HG03469 (cell line): ENCODE measurements at regions not wholly inside any gene's neighbourhood (a gene's known extent, or its start where the extent isn't known, plus 50 kb on each side); places are given as distances from the start of the nearest gene placed in this dataset.
"Not testable (repeated sequence)": the region's sequence is repeated elsewhere in the genome, so short reads cannot be mapped to it uniquely, and the experiment has no call there.

ENCODE experiments used
- ATAC-seq: cut with Tn5 transposase; IDR thresholded peaks from one replicate; pipeline ENCODE4 v1.9.1; 2021; ENCODE audit warnings: mild to moderate bottlenecking, moderate library complexity, moderate number of reproducible peaks; ENCODE audit not compliant: unreplicated experiment

DNA sequence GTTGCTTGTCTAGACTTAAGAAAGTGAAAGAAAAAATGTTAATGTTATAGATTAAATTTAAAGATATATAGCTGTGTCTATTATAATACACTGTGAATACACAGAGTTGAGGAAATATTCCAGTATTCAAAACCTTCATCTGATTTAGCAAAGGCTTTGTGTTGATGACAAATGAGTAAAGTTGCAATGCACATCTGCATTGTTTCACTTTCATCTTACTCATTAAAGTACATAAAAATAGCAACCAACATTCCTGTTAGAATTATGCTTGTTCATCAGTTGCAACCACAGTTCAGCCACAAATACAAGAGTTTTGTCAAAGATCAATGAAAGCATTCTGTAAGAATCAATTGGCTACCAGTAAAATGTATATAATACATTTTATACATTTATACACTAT is 346.4 kb upstream of the SLC7A11 start:
- ATAC-seq, result no peak

DNA sequence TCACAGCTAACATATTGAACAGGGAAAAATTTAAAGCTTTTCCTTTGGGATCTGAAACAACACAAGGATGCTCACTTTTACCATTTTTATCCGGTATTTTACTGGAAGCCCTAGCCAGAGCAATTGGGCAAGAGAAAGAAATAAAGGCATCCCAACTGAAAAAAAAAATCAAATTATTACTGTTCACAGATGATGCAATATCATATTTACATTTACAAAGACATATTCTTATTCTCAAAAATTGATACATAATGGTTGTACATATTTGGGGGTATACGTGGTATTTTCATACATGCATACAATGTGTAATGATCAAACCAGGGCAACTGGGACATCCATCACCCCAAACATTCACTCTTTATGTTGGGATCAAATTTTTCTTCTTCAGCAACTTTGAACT is 337.0 kb upstream of the SLC7A11 start:
- ATAC-seq, result no peak

DNA sequence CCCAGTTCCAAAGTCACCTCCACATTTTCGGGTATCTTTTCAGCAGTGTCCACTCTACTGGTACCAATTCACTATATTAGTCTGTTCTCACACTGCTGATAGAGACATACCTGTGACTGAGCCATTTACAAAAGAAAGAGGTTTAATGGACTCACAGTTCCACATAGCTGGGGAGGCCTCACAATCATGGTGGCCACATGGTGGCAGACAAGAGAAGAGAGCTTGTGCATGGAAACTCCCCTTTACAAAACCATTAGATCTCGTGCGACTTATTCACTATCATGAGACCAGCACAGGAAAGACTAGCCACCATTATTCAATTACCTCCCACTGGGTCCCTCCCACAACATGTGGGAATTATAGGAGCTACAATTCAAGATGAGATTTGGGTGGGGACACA is 335.7 kb upstream of the SLC7A11 start:
- not testable (repeated sequence) for ATAC-seq

DNA sequence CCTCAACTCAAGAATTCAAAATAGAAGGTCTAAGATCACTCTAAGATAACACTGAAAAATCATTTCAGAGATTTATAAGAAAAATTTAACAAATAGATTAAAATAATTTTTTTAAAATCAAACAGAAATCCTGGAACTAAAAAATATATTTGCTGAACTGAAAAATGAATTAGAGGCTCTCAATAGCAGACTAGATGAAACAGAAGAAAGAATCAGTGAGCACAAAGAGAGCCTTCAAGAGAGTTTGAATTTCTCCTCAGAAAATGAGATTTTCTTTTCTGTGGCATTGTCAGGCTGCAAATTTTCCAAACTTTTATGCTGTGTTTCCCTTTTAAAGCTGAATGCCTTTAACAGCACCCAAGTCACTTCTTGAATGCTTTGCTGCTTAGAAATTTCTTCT is 335.0 kb upstream of the SLC7A11 start:
- ATAC-seq, result no peak

DNA sequence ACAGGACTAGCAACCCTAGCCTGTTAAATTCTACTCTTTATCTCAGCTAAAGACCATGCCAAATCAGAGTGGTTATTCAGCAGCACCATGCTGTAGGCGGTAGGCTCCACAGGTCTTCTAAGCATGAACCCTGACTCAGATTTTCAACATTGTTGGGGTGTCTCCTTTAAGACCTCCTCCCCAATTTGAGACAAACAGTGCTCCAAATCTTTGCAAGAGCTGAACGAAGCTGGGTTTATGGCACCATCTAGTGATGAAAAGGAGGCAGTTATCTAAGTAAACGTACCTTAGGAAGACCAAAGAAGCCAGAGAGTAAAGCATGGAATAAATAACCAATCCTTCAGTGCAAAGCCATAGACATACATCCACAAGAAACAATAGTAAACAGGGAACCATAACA is 334.5 kb upstream of the SLC7A11 start:
- ATAC-seq, result no peak

DNA sequence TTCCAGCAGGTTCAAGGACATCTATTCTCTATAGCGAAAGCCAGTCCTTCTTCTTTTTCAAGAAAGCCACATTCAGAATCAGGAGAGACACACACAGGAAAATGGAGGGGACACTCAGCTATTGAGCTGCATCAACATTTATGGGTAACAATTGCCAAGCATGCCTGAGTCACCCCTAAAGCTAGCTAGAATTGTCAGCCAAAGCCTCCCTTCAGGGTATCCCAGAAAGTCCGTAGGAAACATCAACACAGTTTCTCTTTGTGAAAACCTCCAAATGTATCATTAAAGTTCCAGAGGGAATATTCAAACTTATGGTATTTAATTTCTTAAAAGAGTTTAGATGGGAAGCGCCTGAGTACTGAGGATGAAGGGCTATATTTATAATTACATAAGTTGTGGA is 331.1 kb upstream of the SLC7A11 start:
- ATAC-seq, result no peak

DNA sequence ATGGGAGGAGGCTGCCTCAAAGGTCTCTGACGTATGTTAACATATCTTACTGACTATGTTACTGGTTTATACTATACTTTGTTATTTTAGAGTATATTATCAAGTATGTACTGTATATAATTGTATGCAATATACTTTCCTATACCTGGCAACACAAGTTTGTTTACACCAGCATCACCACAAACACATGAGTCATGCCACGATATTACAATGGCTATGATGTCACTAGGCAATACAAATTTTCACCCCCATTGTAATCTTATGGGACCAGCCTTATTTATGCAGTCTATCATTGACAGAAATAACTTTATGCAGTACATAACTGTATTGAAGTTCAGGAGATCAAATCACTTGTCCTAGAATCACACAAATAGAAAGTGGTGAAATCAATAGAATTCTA is 329.9 kb upstream of the SLC7A11 start:
- no peak for ATAC-seq

DNA sequence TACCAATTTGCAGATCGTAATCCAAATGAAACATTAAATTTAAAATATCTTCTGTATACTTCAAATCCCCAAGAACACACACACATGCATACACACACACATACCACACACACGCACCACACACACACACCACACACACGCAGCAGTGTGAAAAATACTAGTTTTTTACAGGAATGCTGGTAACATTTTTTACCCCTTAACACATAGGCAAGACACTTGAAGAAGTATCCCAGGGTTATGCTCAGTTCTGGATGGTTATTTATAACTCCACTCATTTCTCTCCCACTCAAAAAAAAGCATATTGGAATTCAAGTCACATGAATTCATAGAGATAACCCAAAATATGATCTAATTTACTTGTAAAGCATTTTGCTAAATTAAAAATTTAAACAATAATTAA is 325.5 kb upstream of the SLC7A11 start:
- no peak for ATAC-seq

DNA sequence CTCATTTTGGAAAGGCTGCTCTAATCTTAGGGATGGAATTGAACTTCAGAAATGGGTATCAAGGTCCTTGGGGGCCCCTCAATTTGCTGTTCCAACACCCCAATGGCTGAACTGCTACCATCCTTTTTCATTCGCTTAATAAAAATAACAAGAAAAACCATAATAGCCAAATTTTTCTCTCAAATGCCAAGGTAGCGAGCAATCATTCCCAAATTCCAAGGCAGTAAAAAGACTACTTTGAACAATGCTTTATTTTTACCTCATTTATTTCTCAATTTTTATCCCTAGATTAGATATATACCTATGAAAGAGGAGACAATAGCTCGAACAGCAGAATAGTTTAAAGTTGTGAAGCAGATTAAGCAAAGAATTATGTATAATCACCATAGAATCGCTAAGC is 323.4 kb upstream of the SLC7A11 start:
- ATAC-seq, result no peak

DNA sequence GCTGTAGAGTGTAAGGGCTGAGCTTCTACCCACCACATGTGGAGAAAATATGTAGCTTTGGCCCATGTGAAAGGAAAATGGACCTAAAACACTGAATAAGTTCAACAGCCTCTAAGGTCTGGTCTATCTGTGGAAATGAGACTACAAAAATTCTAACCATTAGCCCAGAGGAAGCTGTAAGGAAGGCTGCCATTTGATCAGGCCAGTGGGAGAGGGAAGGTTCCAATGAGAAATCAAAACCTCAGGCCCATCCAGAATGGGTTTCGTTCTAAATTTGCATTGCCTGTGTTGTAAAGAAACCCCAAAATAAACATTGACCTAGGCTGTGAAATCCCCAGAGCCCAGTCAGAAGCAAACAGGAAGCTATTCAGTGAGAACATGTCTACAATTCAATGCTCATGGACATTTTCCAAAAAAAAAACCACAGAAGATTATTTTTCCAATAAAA is 320.4 kb upstream of the SLC7A11 start:
- ATAC-seq, result peak; percentile 79

DNA sequence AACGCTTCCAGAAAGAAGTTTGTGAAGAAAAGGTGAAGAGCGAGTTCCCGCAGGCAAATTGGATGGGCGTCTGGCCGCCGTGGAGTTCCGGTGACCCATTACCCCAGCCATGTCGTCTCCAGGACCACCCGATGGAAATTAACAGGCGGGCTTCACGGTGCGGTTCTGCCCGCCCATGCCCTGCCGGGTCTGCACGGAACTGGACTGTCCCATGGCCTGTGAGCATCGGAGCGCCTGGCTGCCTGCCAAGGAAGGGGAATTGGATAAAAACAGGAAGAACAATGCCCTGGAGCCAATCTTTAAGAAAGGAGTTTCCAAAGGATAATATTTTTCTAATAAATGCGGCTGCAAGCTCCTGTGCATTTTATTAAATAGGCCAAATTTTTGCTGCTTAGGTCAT is 319.8 kb upstream of the SLC7A11 start:
- no peak for ATAC-seq

DNA sequence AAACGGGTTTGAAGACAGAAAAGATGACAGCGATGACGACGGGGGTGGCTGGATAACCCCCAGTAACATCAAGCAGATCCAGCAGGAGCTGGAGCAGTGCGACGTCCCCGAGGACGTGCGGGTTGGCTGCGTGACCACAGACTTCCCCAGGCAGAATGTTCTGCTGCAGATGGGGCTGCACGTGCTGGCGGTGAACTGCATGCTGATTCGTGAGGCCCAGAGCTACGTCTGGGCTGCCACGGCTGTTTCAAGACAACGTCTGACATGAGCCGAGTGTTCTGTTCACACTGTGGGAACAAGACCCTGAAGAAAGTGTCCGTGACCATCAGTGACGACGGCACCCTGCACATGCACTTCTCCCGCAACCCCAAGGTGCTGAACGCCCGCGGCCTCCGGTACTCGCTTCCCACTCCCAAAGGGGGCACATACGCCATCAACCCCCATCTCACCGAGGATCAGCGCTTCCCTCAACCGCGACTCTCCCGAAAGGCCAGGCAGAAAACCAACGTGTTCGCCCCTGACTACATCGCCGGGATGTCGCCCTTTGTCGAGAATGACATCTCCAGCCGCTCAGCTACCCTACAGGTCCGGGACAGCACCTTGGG is 319.2 kb upstream of the SLC7A11 start:
- no peak for ATAC-seq

DNA sequence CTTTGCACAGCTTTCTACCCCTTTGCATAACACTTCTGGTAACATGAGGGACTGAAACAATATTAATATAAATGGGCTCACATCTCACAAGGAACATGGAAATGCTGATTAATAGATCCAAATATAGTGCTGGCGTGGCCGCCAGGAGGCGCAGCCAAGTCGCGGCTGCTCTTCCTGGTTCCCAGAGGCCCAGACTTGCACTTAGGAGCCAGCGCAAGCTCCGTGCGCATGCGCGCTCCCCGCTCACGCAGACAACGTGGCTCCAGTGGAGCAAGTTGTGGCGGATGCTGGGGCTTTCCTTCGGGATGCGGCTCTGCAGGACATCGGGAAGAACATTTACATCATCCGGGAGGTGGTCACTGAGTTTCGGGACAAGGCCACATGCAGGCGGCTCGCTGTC is 318.3 kb upstream of the SLC7A11 start:
- no peak for ATAC-seq

DNA sequence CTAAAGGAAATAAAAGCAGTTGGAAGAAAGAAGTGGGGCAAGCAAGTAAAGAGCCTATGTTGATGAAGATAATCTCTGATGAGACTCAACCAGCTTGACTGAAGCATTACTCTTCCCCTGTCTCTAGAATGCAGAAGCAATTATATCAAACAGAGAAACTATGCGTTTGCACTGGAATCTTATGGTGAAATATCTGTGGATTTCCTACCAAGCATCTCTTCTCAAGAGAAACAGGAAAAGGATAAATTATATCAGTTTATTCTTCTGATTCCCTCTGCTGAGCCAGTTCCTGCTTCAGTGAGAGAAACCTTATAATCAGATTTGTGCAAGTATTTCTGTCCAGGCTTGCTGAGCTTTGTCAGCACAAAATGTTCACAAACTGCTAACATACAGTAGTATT is 316.7 kb upstream of the SLC7A11 start:
- ATAC-seq, result no peak

DNA sequence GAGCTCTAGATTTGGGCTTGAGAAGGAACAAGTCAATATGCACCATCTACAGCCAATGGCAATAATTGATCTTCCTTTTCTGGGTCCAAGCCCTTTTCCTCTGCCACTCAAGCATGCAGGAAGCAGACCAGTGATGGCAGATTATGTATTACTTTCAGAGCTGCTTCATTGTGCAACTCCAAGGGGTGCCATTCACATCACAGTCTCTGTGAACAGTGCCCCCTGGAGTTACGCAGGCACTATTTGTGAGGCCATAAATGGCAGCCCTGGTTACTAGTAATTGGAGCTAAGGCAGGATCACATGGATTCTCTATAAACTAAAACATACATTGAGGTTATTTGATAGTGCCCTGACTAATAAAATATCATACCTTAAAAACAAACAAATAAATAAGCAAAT is 313.4 kb upstream of the SLC7A11 start:
- peak; percentile 69 for ATAC-seq

DNA sequence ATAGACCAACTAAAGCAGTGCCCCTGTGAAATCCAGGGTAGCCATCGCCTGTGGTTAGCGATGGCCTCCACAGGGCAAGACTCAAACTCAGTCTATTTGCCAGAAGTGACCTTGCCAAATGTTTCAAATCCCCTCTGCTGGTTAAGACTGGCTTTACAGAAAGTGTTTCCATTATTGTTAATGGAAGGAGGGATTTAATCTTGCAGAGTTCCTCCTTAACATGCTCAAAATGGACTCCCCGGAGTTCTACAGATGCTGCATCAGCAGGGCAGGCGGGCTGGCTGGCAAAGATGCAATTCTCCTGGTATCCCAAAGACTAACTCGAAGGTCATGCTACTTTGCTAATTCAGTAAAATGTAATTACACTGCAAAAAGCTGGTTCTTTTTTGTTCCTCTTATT is 313.0 kb upstream of the SLC7A11 start:
- ATAC-seq, result no peak

DNA sequence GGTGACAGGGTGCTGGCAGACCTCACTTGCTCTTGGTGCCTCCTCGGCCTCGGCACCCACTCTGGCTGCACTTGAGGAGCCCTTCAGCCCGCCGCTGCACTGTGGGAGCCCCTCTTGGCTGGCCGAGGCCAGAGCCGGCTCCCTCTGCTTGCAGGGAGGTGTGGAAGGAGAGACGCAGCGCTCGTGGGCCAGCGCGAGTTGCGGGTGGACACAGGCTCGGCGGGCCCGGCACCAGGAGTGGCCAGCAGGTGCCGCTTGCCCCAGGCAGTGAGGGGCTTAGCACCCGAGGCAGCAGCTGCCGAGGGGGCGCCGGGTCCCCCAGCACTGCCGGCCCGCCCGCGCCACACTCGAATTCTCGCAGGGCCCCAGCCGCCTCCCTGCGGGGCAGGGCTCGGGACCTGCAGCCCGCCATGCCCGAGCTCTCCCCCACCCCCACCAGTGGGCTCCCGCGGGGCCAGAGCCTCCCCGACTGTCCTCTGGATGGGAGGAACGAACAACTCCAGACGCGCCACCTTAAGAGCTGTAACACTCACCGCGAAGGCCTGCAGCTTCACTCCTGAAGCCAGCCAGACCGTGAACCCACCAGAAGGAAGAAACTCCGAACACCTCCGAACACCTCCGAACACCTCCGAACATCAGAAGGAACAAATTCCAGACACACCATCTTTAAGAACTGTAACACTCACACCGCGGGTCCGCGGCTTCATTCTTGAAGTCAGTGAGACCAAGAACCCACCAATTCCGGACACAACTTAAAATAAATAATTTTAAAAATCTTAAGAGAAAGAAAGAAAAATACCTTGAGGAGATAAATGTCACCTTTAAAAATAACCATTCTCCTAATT is 311.1 kb upstream of the SLC7A11 start:
- ATAC-seq, result no peak

DNA sequence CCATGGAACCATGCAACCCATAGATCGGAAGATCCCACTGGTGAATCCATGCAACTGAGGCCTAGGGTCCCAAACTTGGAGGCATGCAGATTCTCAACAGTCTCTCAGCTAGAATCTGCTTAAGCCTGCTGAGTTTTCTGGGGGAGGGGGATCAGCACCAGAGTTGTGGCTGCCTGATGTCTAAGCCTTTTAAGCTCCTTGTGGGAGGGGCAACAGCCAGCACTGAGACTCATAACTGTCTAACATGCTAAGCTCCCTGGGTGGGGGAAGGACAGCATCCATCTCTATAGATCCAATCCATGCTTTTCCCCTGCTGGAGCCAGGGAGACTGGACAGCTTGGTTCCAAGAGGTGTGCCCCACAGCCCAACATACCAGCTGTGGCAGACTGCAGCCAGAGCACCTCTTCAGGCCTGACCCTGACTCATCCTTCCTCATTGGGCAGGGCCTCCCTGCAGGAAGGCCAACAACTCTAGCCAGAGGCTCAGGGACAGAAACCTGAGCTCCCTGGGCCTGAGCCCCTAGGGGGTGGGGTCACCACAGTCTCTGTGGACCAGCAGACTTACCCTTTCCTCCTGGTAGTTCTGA is 300.1 kb upstream of the SLC7A11 start:
- ATAC-seq, result no peak

DNA sequence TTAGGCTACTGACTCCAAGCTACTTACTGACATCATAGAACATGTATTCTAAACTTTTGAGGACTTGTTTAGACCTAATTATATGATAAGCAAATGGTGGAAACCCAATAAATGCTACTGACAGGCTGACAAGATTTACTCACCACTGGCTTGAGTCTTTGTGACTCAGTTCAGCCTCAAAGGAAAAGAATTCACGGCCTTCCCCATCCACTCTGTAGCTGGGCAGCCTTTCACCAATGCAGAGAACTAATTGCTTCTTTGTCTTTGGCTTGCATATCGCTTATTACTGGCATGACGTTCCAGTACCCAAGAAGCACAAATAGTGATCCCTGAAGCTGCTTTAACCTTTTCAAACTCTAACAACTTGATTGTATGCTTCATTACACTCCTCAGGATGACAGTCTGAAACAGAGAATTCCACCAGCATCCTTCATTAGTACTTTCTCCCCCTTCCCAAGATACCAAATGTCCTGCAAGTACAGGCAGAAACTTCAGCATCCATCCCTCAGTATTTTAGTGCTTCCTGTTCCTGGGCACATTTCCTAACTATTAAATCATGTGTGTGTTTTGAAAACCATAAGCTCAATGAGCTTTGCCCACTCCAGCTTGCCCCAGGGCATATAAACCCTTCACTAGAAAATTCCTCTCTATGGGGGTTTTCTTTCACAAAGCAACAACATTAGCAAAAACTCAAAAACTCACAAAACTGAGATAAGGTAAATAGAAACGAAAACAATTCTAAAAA is 298.1 kb upstream of the SLC7A11 start:
- ATAC-seq, result no peak

DNA sequence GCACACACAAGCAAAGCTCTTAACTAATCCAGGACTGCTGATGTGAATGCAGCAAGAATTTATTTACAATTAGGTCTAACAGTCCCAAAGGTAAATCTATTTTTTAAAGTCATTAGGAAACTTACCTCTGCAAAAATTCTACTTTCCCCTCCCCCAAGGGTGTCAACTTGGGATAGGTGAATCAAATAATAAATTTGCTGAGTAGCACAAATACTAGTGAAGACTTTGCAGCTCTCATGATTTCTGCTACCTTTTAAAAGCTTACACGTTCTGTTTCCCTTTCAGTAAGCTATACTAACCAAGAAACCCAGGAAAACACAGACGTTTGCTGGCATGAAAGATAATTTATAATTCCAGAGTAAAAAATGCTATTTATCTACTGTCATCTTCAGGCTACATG is 296.6 kb upstream of the SLC7A11 start:
- no peak for ATAC-seq

DNA sequence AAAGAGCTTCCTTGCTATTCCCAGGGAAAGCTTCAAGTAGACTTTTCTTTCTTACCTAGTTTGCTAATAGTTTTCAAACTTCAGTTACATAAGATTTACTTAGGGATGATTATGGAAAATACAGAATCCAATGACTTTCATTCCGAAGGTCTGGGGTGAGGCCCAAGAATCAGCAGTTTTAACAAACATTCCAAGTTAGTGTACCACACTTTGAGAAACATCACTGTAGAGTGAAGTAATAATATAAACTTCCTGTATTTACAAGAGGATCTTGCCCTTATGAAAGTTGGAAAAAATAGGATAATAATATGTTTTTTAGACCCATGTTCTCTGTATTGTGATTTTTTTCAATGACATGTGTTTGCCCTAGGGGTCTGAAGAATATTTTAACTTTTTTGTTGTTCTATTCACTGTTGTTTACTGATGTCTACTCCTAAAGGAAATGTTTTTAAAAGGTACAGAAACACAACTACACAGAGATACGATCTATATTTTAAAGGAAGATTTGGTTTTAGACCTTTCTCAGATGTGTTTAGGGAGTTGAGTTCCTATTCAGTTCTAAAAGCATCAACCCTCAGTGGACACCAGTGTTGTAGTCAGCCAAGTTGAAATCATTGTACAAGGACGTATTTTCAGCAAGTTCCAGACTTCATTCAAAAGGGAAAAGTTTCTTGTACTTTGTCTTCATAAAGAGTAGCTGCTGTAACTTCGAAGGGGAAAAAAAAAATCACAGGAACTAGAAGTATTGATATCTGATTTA is 295.8 kb upstream of the SLC7A11 start:
- no peak for ATAC-seq
